ENCODE measurements at regions not wholly inside any gene's neighbourhood (a gene's known extent, or its start where the extent isn't known, plus 50 kb on each side); places are given as distances from the start of the nearest gene placed in this dataset.

- no peaks in the 10 kb centered on the region for H3K36me3 ChIP-seq
- H3K9me3 ChIP-seq, result no peaks in the 10 kb centered on the region
- intact Hi-C loops (cut with DNase I), result no loop called here
- H3K4me1 ChIP-seq, result no peaks in the 10 kb centered on the region
- TF ChIP-seq CTCF (IDR thresholded peaks at IDR 0.05), result no peak
- H3K4me3 ChIP-seq, result no peak overlapping the region
- ATAC-seq (no peak), DNase-seq (no peak)
- H3K27me3 ChIP-seq (ENCODE audit: low read depth), result no peaks in the 10 kb centered on the region
- no peak overlapping the region for H3K27ac ChIP-seq
Observed at GRCh38 chr3:68468695-68469375, 463.5 kb downstream of the TAFA4 start.

GRCh38 chr3:68467465-68467864 is 464.9 kb downstream of the TAFA4 start:
- no peak for ATAC-seq
- no peak overlapping the region for H3K4me3 ChIP-seq
- no peaks in the 10 kb centered on the region for H3K27me3 ChIP-seq (ENCODE audit: low read depth)

GRCh38 chr3:68458581-68458980 is 473.8 kb downstream of the TAFA4 start:
- no peaks in the 10 kb centered on the region for H3K4me1 ChIP-seq
- H3K4me3 ChIP-seq, result no peak overlapping the region
- H3K9me3 ChIP-seq, result peaks cover 7% of the 10 kb centered on the region
- no peak overlapping the region for H3K27ac ChIP-seq
- ATAC-seq (no peak), DNase-seq (no peak)
- H3K36me3 ChIP-seq, result no peaks in the 10 kb centered on the region
- intact Hi-C loops (cut with DNase I), result no loop called here
- no peaks in the 10 kb centered on the region for H3K27me3 ChIP-seq (ENCODE audit: low read depth)
- no peak for TF ChIP-seq CTCF (IDR thresholded peaks at IDR 0.05)

More at GRCh38 chr3:68467465-68467864, 464.9 kb downstream of the TAFA4 start:
- no peak for DNase-seq
- Histone ChIP-seq H3K9me3 (no peaks in the 10 kb centered on the region), H3K36me3 (no peaks in the 10 kb centered on the region), H3K27ac (no peak overlapping the region), H3K4me1 (no peaks in the 10 kb centered on the region)
- intact Hi-C loops (cut with DNase I), result no loop called here
- TF ChIP-seq CTCF (IDR thresholded peaks at IDR 0.05), result no peak

GRCh38 chr3:68448510-68449383 is 483.6 kb downstream of the TAFA4 start:
- Histone ChIP-seq H3K27ac (no peak overlapping the region), H3K36me3 (no peaks in the 10 kb centered on the region), H3K4me3 (no peak overlapping the region), H3K4me1 (no peaks in the 10 kb centered on the region), H3K27me3 (ENCODE audit: low read depth) (no peaks in the 10 kb centered on the region), H3K9me3 (no peaks in the 10 kb centered on the region)
- intact Hi-C loops (cut with DNase I), result no loop called here
- no peak for ATAC-seq
- TF ChIP-seq CTCF (IDR thresholded peaks at IDR 0.05), result no peak
- DNase-seq, result no peak

- Histone ChIP-seq H3K27me3 (ENCODE audit: low read depth) (no peaks in the 10 kb centered on the region), H3K36me3 (no peaks in the 10 kb centered on the region), H3K4me3 (no peak overlapping the region), H3K9me3 (no peaks in the 10 kb centered on the region), H3K27ac (no peak overlapping the region), H3K4me1 (no peaks in the 10 kb centered on the region)
- TF ChIP-seq CTCF (IDR thresholded peaks at IDR 0.05), result no peak
- DNase-seq, result no peak
- intact Hi-C loops (cut with DNase I), result no loop called here
- no peak for ATAC-seq
Observed at GRCh38 chr3:68447885-68448284, 484.5 kb downstream of the TAFA4 start.

Data from lower lobe of right lung (tissue), 2 donors.